GM12874 (cell line): ENCODE measurements at regions not wholly inside any gene's neighbourhood (a gene's known extent, or its start where the extent isn't known, plus 50 kb on each side); places are given as distances from the start of the nearest gene placed in this dataset.

Experiments used
- CTCF ChIP-seq: IDR thresholded peaks from 2 replicates; pipeline ENCODE4 v1.5.1; 2011; ENCODE audit warnings: low read depth, mild to moderate bottlenecking, control low read depth, low read length, moderate library complexity; ENCODE audit not compliant: insufficient read depth

GRCh38 chr20:63060057-63060991 is 53.6 kb upstream of the BHLHE23 start:
- TF ChIP-seq CTCF, result no peak

GRCh38 chr20:63059684-63060056 is 52.9 kb upstream of the BHLHE23 start:
- TF ChIP-seq CTCF, result no peak

GRCh38 chr20:63058696-63059335 is 52.1 kb upstream of the BHLHE23 start:
- no peak for TF ChIP-seq CTCF

- no peak for TF ChIP-seq CTCF
Measured at GRCh38 chr20:63057171-63058117, 50.7 kb upstream of the BHLHE23 start.

GRCh38 chr20:63056236-63057170 is 49.7 kb upstream of the BHLHE23 start:
- peak; percentile 78 for TF ChIP-seq CTCF
